ENCODE measurements at regions not wholly inside any gene's neighbourhood (a gene's known extent, or its start where the extent isn't known, plus 50 kb on each side); places are given as distances from the start of the nearest gene placed in this dataset.

GRCh38 chr14:55893705-55894104 is 224.5 kb upstream of the PELI2 start:
- no peak overlapping the region for H3K4me3 ChIP-seq (ENCODE audit: control insufficient read depth, low read depth, low read length)
- DNase-seq (ENCODE audit: low read depth): no peak
- TF ChIP-seq CTCF (IDR thresholded peaks at IDR 0.05; ENCODE audit: control insufficient read depth, insufficient read depth, low read depth, low read length, missing control alignments): no peak

GRCh38 chr14:55897031-55897430 is 221.2 kb upstream of the PELI2 start:
- no peak overlapping the region for H3K4me3 ChIP-seq (ENCODE audit: control insufficient read depth, low read depth, low read length)
- no peak for TF ChIP-seq CTCF (IDR thresholded peaks at IDR 0.05; ENCODE audit: control insufficient read depth, insufficient read depth, low read depth, low read length, missing control alignments)
- DNase-seq (ENCODE audit: low read depth): no peak

- DNase-seq (ENCODE audit: low read depth): no peak
- no peak for TF ChIP-seq CTCF (IDR thresholded peaks at IDR 0.05; ENCODE audit: control insufficient read depth, insufficient read depth, low read depth, low read length, missing control alignments)
- H3K4me3 ChIP-seq (ENCODE audit: control insufficient read depth, low read depth, low read length): no peak overlapping the region
These were observed 219.3 kb upstream of the PELI2 start for GRCh38 chr14:55898938-55899337.

GRCh38 chr14:55899531-55899930 is 218.7 kb upstream of the PELI2 start:
- no peak overlapping the region for H3K4me3 ChIP-seq (ENCODE audit: control insufficient read depth, low read depth, low read length)
- no peak for TF ChIP-seq CTCF (IDR thresholded peaks at IDR 0.05; ENCODE audit: control insufficient read depth, insufficient read depth, low read depth, low read length, missing control alignments)
- DNase-seq (ENCODE audit: low read depth): no peak

GRCh38 chr14:55900749-55901148 is 217.5 kb upstream of the PELI2 start:
- no peak for DNase-seq (ENCODE audit: low read depth)
- no peak overlapping the region for H3K4me3 ChIP-seq (ENCODE audit: control insufficient read depth, low read depth, low read length)
- TF ChIP-seq CTCF (IDR thresholded peaks at IDR 0.05; ENCODE audit: control insufficient read depth, insufficient read depth, low read depth, low read length, missing control alignments): no peak

- H3K4me3 ChIP-seq (ENCODE audit: control insufficient read depth, low read depth, low read length): no peak overlapping the region
- no peak for TF ChIP-seq CTCF (IDR thresholded peaks at IDR 0.05; ENCODE audit: control insufficient read depth, insufficient read depth, low read depth, low read length, missing control alignments)
- DNase-seq (ENCODE audit: low read depth): no peak
These were observed 216.9 kb upstream of the PELI2 start for GRCh38 chr14:55901291-55901690.

- no peak for TF ChIP-seq CTCF (IDR thresholded peaks at IDR 0.05; ENCODE audit: control insufficient read depth, insufficient read depth, low read depth, low read length, missing control alignments)
These were observed 216.0 kb upstream of the PELI2 start for GRCh38 chr14:55902241-55902640.

More at GRCh38 chr14:55902241-55902640, 216.0 kb upstream of the PELI2 start:
- H3K4me3 ChIP-seq (ENCODE audit: control insufficient read depth, low read depth, low read length): no peak overlapping the region
- DNase-seq (ENCODE audit: low read depth): no peak

Data from AG09309 (cell line).